ENCODE measurements at regions not wholly inside any gene's neighbourhood (a gene's known extent, or its start where the extent isn't known, plus 50 kb on each side); places are given as distances from the start of the nearest gene placed in this dataset.

DNA sequence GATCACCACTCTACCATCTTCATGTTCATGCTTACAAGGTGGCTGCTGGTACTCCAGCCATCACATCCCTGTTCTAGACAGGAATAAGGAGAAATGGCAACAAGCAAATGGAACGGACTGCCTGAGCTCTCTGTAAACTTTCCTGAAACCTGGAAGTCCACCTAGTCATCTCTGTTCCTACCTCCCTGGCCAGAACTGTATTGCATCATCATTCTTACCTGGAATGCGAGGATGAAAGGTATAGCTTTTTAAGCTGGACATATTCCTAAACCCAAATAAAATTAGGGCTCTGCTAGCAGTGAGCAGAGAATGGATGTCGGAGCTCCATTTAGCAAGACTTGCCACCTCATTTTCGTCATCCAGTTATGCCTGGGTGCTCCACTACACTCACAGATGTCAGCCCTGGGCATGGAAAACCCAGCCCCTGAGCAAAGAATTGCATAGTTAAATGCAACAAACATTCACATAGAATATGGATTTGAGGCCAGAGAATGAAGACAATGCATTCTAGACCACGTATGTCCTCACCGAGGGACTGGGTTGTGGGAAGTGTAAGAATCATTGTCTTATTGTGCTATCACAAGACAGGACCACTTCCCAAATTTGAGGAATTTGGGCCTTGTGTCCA is 214.3 kb upstream of the CDYL start (continued):
- TF ChIP-seq CEBPG (CRISPR knock-in tag; IDR thresholded peaks at IDR 0.05): peak; percentile 57; the same call in 1 of the 2 replicates
- peak; percentile 41 to 86; a peak in 3 of 4 replicates for TF ChIP-seq CEBPG (tag; conservative IDR thresholded peaks at IDR 0.05 in 1 of 2, IDR thresholded peaks at IDR 0.05 in 1 of 2)
- no peak for TF ChIP-seq ZFPM2 (CRISPR knock-in tag; IDR thresholded peaks at IDR 0.05)
- TF ChIP-seq ZNF79 (CRISPR knock-in tag; IDR thresholded peaks at IDR 0.05; ENCODE audit: low read depth): no peak
- TF ChIP-seq CEBPB (tag; IDR thresholded peaks at IDR 0.05): peak; percentile 53
- no peak for TF ChIP-seq ZNF232 (CRISPR knock-in tag; IDR thresholded peaks at IDR 0.05)
- TF ChIP-seq, protein P1, sequence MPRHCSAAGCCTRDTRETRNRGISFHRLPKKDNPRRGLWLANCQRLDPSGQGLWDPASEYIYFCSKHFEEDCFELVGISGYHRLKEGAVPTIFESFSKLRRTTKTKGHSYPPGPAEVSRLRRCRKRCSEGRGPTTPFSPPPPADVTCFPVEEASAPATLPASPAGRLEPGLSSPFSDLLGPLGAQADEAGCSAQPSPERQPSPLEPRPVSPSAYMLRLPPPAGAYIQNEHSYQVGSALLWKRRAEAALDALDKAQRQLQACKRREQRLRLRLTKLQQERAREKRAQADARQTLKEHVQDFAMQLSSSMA (CRISPR knock-in tag; IDR thresholded peaks at IDR 0.05): no peak
- peak; percentile 7 for TF ChIP-seq RBM25 (IDR thresholded peaks at IDR 0.05; ENCODE audit: low read depth, low read length, severe bottlenecking)
- no peak for TF ChIP-seq PHTF2 (CRISPR knock-in tag; IDR thresholded peaks at IDR 0.05)
- TF ChIP-seq TAL1 (IDR thresholded peaks at IDR 0.05): no peak
- TF ChIP-seq, protein P2, sequence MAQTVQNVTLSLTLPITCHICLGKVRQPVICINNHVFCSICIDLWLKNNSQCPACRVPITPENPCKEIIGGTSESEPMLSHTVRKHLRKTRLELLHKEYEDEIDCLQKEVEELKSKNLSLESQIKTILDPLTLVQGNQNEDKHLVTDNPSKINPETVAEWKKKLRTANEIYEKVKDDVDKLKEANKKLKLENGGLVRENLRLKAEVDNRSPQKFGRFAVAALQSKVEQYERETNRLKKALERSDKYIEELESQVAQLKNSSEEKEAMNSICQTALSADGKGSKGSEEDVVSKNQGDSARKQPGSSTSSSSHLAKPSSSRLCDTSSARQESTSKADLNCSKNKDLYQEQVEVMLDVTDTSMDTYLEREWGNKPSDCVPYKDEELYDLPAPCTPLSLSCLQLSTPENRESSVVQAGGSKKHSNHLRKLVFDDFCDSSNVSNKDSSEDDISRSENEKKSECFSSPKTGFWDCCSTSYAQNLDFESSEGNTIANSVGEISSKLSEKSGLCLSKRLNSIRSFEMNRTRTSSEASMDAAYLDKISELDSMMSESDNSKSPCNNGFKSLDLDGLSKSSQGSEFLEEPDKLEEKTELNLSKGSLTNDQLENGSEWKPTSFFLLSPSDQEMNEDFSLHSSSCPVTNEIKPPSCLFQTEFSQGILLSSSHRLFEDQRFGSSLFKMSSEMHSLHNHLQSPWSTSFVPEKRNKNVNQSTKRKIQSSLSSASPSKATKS (CRISPR knock-in tag; IDR thresholded peaks at IDR 0.05): no peak

All from K562 (cell line).